ENCODE measurements at regions not wholly inside any gene's neighbourhood (a gene's known extent, or its start where the extent isn't known, plus 50 kb on each side); places are given as distances from the start of the nearest gene placed in this dataset.
A peak's percentile ranks its signal among the peaks of the same experiment; 100 is the strongest.

DNA sequence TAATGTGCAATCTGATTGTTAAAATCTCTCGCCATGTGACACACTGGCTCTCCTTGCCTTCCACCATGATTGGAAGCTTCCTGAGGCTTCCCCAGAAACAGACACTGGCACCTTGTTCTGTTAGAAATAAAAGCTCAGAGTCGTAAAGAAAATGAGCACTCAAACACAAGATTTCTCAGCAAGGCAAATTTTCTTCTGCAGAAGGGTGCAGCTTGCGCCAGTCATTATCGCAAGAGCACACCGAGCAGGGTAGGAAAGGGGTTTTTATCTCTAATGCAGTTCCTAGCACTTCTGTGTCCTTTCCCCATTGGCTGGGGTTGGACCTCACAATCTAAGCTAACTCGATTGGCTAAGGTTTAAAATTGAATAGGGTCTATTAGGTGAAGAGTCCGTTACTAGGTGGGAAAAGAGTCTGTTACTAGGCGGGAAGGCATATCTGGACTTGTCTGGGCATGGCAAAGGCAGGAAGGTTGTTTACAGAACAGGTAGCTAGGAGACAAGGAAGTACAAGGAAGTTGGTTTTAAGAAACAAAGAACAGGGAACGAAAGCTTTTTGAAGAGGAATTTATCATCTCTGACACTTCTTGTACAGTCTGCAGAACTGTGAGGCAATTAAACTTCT, 62.6 kb upstream of the BICD1 start:
- DNase-seq (ENCODE audit: low read depth, low spot score), result no peak

DNA sequence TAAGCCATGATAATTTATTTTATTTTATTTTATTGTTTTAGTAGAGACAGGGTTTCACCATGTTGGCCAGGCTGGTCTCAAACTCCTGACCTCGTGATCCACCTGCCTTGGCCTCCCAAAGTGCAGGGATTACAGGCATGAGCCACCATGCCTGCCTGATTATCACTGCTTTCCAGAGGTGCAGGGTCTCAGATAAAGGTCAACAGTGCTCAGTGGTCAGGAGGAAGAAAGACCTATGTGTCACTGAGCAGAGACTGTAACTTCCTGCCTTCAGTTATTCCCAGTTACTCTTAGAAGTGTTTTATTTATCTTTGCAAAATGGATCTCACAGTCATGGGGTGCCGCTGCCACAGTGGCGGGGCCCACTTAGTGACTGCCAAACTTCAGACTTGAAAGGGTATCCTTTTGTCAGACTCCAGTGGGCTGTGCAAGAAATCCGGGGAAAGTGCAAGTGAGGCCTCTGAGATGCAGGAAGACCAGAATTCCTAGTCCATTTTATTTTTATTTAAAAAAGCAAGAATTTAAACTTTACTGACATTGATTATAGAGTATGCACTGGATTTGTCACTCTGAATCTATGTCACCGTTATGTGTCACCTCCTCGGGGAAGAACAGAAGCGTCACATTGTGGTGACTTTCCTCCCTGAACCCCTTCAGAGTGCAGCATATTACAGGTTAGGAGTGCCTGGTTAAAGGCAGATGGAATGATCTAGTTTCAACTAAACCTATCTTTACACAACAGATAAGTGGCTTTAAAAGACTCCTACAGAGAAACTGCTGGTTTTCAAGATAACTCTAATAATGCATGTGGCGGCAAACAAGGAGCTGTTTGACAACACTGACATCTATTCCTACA, 59.1 kb upstream of the BICD1 start:
- no peak for DNase-seq (ENCODE audit: low read depth, low spot score)

- DNase-seq (ENCODE audit: low read depth, low spot score), result no peak
Measured at GRCh38 chr12:32048791-32049190, 57.9 kb upstream of the BICD1 start.

DNA sequence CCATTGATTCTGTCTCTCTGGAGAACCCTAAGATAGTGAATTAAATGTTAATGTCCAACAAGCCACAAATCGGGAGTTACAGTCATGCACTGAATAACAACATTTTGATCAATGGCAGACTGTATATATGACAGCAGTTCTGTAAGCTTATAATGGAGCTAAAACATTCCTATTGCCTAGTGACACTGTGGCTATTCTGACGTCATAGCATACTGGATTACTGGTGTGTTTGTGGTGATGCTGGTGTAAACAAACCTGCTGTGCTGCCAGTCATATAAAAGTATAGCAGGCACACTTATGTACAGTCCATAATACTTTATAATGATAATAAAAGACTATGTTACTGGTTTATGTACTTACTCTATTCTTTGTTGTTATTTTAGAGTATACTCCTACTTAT, 56.7 kb upstream of the BICD1 start:
- no peak for DNase-seq (ENCODE audit: low read depth, low spot score)

DNA sequence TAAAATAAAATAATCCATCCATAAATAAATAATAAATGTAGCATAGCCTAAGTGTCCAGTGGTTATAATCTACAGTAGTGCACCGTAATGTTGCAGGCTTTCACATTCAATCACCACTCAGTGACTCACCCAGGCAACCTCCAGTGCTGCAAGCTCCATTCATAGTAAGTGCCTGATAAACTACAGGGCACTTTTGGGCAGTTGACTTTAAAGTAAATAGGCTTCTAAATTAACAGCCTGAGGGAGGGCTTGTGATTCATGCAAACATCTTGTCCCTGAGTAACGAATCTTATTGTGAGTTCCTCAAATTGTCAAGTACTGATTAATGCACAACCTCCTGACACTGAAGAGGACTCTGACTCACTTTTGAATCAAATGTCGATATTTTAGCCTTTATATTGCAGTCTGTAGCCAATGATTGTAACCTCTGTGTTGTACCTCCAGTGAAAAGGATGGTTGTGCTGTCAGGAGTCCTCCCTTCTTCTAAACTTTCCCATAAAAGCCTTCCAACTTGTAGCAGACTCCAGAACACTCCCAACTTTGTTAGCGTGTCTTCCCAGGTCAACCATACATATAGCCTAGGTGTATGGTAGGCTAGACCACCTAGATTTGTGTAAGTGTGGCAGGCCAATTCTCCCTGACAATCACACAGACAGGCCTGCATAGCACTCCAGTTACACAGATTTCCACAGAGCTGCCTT, 55.0 kb upstream of the BICD1 start:
- peak; percentile 72 for DNase-seq (ENCODE audit: low read depth, low spot score)

DNA sequence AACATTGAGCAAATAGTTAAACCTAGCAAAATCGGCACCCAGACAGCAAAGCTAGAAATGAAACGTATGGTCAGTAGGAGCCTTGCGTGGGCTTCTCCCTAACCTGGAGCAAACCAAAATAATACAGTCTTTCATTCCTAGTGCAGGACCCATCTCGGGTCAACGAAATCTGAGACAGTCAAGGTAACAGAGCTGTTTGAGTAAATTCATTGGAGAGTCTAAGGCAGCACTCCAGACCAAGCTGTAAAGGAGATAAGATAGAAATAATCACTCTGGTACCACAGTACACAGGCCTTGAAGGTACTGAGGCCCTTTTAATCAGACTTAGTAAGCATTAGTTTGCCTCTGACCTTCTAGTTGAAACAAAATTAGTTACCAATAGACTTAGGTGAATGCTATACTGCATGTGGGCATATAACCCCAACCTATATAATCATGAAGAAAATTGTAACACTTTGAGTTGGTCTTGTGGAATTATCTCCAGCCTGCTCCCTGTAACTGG, 54.4 kb upstream of the BICD1 start:
- no peak for DNase-seq (ENCODE audit: low read depth, low spot score)

GRCh38 chr12:32053881-32054624, 52.6 kb upstream of the BICD1 start:
- no peak for DNase-seq (ENCODE audit: low read depth, low spot score)

All from pulmonary artery endothelial cell (primary cell).